Stimulated activated effector memory CD8-positive, alpha-beta T cell treated with anti-CD3 and anti-CD28 coated beads, Interleukin-12 subunit alpha, Interleukin-12 subunit beta, amount 100 ng/mL, for 72 hours (primary cell): ENCODE measurements at regions not wholly inside any gene's neighbourhood (a gene's known extent, or its start where the extent isn't known, plus 50 kb on each side); places are given as distances from the start of the nearest gene placed in this dataset.
"Not testable (repeated sequence)": the region's sequence is repeated elsewhere in the genome, so short reads cannot be mapped to it uniquely, and the experiment has no call there.

Source experiments
- ATAC-seq: fragments of 150-1000 bp; cut with Tn5 transposase; 2 replicates; pipeline ENCODE4 v1.10.0; 2021
- DNase-seq, 2 donors: peaks; one replicate each; pipeline ENCODE4 v3.0.0; 2021 to 2022; ENCODE audit warnings: low spot score in 2 of 2
- H3K27ac Mint-ChIP-seq: one replicate; pipeline ENCODE4 v1.8.0; 2022; ENCODE audit warnings: mild to moderate bottlenecking, mixed read lengths
- H3K36me3 Mint-ChIP-seq: one replicate; pipeline ENCODE4 v1.8.0; 2022; ENCODE audit warnings: mild to moderate bottlenecking, mixed read lengths
- H3K4me1 Mint-ChIP-seq: one replicate; pipeline ENCODE4 v1.8.0; 2022; ENCODE audit warnings: mixed read lengths
- H3K4me3 Mint-ChIP-seq: one replicate; pipeline ENCODE4 v1.8.0; 2022; ENCODE audit warnings: mild to moderate bottlenecking, mixed read lengths
- H3K9me3 Mint-ChIP-seq: one replicate; pipeline ENCODE4 v1.8.0; 2022; ENCODE audit warnings: mixed read lengths

DNA sequence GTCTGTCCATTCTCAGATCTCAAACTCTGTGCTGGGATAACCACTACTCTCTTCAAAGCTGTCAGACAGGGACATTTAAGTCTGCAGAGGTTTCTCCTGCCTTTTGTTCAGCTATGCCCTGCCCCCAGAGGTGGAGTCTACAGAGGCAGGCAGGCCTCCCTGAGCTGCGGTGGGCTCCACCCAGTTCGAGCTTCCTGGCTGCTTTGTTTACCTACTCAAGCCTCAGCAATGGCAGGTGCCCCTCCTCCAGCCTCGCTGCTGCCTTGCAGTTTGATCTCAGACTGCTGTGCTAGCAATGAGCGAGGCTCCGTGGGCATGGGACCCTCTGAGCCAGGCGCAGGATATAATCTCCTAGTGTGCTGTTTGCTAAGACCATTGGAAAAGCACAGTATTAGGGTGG, 53.1 kb upstream of the HUNK start:
- not testable (repeated sequence) for H3K4me1 Mint-ChIP-seq, H3K27ac Mint-ChIP-seq, H3K9me3 Mint-ChIP-seq, ATAC-seq, DNase-seq, H3K4me3 Mint-ChIP-seq, H3K36me3 Mint-ChIP-seq

- not testable (repeated sequence) for H3K9me3 Mint-ChIP-seq, DNase-seq, H3K36me3 Mint-ChIP-seq, ATAC-seq, H3K4me1 Mint-ChIP-seq, H3K4me3 Mint-ChIP-seq, H3K27ac Mint-ChIP-seq
Observed at GRCh38 chr21:31814356-31814755, 58.5 kb upstream of the HUNK start.

- no peak overlapping the region for H3K4me3 Mint-ChIP-seq
- ATAC-seq (no peak), DNase-seq (no peak)
- H3K9me3 Mint-ChIP-seq = no peaks in the 10 kb centered on the region
- H3K36me3 Mint-ChIP-seq = no peaks in the 10 kb centered on the region
- H3K4me1 Mint-ChIP-seq = no peaks in the 10 kb centered on the region
- H3K27ac Mint-ChIP-seq = no peak overlapping the region
Observed at GRCh38 chr21:31813862-31814261, 59.0 kb upstream of the HUNK start.

DNA sequence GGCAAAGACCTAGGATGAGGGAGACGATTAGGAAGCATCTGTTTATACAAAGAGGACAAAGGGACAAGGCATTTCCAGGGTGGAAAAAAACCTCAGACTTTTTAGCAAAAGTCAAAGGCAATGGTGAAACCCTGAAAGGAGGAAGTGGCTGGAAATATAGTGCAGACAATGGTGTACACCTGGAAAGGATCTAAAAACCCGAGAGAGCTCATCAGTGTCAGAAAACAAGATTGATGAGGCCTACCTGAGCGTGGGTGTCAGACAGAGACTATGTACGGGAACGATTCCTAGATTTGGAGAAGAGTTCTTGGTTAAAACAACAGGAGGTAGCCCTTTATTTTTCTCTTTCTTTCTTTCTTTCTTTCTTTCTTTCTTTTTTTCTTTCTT, 68.8 kb upstream of the HUNK start:
- Mint-ChIP-seq H3K36me3 (no peaks in the 10 kb centered on the region), H3K27ac (no peak overlapping the region), H3K4me3 (no peak overlapping the region), H3K9me3 (no peaks in the 10 kb centered on the region), H3K4me1 (no peaks in the 10 kb centered on the region)
- DNase-seq = no peak
- no peak for ATAC-seq

- H3K9me3 Mint-ChIP-seq = no peaks in the 10 kb centered on the region
- H3K4me3 Mint-ChIP-seq = no peak overlapping the region
Observed at GRCh38 chr21:31803039-31804007, 69.5 kb upstream of the HUNK start.

DNA sequence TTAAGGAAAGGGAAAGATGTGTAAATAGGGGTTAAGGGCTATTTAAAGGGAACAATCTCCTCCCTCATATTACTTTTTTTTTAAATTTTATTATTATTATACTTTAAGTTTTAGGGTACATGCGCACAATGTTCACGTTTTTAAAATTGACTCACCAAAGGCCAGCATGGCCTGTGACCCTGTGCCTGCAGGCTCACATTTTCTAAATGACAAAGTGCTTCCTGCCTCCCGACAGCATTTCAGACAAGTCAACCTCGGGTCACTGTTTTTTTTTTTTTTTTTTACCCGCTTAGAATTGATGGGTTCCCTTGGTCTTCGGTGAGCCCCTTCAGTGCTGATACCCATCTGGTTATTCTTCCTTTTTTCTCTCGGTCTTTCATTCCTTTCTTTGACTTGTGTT, 70.4 kb upstream of the SCAF4 start:
- no peak for DNase-seq
- Mint-ChIP-seq H3K27ac (no peak overlapping the region), H3K36me3 (no peaks in the 10 kb centered on the region)

More at GRCh38 chr21:31803039-31804007, 69.5 kb upstream of the HUNK start:
- no peak for ATAC-seq
- no peak for DNase-seq
- Mint-ChIP-seq H3K36me3 (no peaks in the 10 kb centered on the region), H3K4me1 (no peaks in the 10 kb centered on the region), H3K27ac (no peak overlapping the region)

DNA sequence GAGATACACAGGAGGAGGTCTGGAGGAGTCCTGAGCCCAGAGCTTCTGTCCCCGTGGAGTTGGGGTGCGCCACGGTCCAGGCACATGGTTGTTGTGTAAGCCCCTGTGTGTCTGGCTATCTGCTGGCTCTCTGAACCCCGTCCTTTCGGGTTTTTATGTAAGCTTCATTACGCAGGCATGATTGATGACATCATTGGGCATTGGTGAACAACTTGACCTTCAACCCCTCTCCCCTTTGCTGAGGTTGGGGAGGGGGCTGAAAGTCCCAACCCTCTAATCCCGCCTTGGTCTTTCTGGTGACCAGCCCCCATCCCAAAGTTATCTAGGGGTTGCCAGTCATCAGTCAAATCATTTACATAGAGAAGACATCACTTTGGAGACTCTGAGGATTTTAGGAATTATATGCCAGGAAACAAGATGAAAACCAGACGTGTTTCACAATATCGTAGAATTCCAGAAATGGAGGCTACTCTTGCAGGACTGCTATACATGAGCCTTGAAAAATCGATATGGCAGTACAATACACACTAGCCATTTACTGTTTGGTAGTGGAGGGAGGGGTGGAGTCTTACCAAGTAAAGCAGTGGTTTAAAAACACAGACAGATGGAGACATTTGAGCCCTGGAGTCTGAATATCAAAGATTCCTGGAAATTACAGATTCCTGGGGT, 69.8 kb upstream of the SCAF4 start:
- H3K4me3 Mint-ChIP-seq = no peak overlapping the region
- DNase-seq = no peak
- no peak overlapping the region for H3K27ac Mint-ChIP-seq
- no peaks in the 10 kb centered on the region for H3K4me1 Mint-ChIP-seq
- no peaks in the 10 kb centered on the region for H3K9me3 Mint-ChIP-seq
- H3K36me3 Mint-ChIP-seq = no peaks in the 10 kb centered on the region
- no peak for ATAC-seq

More for the DNA sequence above, 70.4 kb upstream of the SCAF4 start:
- no peaks in the 10 kb centered on the region for H3K9me3 Mint-ChIP-seq
- ATAC-seq = no peak
- no peak overlapping the region for H3K4me3 Mint-ChIP-seq
- no peaks in the 10 kb centered on the region for H3K4me1 Mint-ChIP-seq

DNA sequence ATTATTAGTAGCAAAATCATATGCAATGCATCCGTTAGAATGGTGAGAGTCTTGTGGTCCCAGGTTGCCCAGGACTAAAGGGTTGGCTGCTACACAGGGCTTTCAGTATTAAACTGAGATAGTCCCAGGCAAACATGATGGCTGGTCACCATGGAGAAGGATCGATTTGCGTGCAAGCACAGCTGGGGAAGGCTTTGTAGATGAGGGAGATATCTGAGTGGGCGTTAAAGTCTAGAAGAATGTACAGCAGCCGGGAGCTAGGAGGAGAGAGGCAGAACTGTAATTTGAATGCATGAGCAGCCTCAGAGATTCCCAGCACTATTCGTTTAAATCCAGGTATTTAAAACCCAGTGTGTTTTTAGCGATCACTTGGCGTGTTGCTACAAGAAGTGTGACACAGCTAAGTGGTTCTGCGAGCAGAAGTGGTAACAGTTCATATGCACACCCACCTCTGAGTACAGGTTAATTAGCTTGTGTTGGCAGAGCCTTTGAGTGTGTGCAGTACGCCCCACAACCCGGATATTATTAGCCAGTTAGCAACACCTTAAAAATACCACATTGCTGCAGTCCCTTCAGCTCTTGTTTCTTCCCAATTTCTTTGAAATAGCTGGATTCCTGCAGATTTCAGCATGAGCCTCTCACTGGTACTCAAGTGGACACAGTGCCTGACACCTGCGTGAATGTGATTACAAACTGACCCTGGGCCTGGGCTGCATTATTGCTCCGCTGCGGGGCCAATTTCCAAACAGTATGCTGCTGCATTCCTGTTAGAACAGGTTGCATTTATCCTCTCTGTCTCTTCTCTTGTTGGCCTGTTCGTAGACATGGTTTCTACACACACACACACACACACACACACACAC, 67.2 kb upstream of the SCAF4 start:
- H3K9me3 Mint-ChIP-seq = no peaks in the 10 kb centered on the region
- H3K36me3 Mint-ChIP-seq = no peaks in the 10 kb centered on the region
- ATAC-seq = no peak
- H3K4me3 Mint-ChIP-seq = no peak overlapping the region
- no peaks in the 10 kb centered on the region for H3K4me1 Mint-ChIP-seq
- DNase-seq = no peak
- no peak overlapping the region for H3K27ac Mint-ChIP-seq

DNA sequence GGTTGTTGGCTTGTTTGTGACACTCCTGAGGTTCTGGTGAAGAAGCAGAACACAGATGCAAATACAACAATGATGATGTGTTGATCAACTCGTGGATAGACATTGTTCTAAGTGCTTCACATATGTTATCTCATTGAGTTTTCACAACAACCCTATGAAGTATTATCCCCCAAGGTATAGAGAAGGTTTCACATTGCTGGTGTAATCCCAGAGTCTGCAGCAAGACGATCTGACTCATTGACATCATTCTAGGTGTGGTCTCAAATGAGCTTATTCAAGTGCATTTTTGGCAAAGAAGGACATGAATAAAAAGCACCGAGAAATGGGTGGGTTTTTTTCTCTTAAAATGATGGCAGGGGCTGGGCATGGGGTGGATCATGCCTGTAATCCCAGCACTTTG, 64.1 kb upstream of the SCAF4 start:
- Mint-ChIP-seq H3K36me3 (no peaks in the 10 kb centered on the region), H3K27ac (no peak overlapping the region), H3K4me1 (no peaks in the 10 kb centered on the region), H3K9me3 (no peaks in the 10 kb centered on the region), H3K4me3 (no peak overlapping the region)
- no peak for ATAC-seq
- no peak for DNase-seq

DNA sequence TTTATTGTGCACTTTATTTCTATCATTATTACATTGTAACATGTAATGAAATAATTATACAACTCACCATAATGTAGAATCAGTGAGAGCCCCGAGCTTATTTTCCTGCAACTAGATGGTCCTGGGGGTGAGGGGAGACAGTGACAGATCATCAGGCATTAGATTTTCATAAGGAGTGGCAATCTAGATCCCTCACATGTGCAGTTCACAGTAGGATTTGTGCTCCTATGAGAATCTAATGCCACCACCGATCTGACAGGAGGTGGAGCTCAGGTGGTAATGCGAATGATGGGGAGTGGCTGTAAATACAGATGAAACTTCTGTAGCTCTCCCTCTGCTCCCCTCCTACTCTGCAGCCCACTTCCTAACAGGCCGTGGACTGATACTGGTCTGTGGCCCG, 58.5 kb upstream of the SCAF4 start:
- not testable (repeated sequence) for DNase-seq, H3K9me3 Mint-ChIP-seq, H3K27ac Mint-ChIP-seq, ATAC-seq, H3K4me3 Mint-ChIP-seq, H3K36me3 Mint-ChIP-seq
- peaks cover 10% of the 10 kb centered on the region for H3K4me1 Mint-ChIP-seq

DNA sequence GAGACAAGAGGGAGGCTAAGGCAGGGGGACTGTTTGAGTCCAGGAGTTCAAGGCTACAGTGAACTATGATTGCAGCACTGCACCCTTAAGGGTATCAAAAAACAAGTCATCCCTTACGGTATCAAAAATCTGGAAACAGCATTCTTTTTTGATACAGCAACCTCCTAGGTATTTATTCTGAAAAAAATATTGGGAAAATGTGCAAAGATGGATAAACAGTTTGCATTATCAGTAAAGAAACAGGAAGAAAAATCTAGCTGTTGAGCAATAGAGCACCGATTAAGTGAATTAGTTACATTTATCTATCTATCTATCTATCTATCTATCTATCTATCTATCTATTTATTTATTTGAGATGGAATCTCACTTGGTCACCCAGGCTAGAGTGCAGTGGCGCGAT, 56.7 kb upstream of the SCAF4 start:
- H3K27ac Mint-ChIP-seq = no peak overlapping the region
- H3K4me3 Mint-ChIP-seq = no peak overlapping the region
- DNase-seq (no peak), ATAC-seq (no peak)
- peaks cover 10% of the 10 kb centered on the region for H3K4me1 Mint-ChIP-seq
- H3K36me3 Mint-ChIP-seq = peaks cover 6% of the 10 kb centered on the region
- peaks cover 3% of the 10 kb centered on the region for H3K9me3 Mint-ChIP-seq

DNA sequence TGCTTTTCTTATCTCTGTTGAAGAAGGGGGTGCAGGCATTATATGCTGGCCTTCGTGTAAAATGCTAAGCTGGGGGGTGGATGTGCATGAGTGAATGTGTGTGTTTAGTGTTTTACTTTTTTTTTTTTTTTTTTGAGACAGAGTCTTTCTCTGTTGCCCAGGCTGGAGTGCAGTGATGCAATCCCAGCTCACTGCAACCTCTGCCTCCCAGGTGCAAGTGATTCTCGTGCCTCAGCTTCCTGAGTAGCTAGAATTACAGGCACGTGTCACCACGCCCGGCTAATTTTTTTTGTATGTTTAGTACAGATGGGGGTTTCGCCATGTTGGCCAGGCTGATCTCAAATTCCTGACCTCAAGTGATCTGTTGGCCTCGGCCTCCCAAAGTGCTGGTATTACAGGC, 55.8 kb upstream of the SCAF4 start:
- H3K9me3 Mint-ChIP-seq, DNase-seq, H3K27ac Mint-ChIP-seq, H3K4me3 Mint-ChIP-seq, ATAC-seq, H3K36me3 Mint-ChIP-seq: not testable (repeated sequence)
- peaks cover 10% of the 10 kb centered on the region for H3K4me1 Mint-ChIP-seq

DNA sequence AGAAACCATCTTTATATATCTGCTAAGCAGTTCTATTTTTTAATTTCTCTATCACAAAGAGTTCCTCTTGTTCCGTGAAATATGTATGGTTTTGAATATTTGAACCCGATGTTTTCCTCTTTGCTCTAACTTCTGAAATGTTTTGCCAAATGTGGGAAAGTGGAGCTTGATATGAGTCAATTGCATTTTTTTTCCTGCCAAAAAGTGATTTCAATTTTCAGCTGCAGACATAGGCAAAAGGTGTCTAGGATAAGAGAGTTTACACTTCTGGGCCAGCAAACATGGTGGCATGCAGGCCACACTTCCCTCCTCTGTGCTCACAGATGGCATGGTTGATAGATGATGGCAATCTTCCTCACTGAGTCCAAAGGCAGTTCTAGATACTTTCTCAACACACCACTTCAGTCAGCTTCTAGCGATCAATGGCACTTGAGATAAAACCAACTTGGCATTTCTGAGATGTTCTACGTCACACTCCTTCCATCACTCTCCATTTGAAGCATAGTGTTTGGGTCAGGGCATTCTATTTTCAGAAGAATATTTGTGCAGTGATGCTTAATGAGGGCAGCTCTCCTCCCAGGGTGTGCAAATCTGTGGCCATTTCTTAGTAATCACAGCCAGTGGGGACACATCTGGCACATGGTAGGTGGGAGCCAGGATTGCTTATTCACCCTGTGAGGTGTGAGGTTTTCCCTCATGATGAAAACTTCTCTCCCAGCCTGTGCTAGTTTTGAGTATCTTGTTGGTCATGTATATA, 54.4 kb upstream of the SCAF4 start:
- Mint-ChIP-seq H3K4me1 (peaks cover 10% of the 10 kb centered on the region), H3K4me3 (no peak overlapping the region), H3K9me3 (peaks cover 3% of the 10 kb centered on the region), H3K27ac (no peak overlapping the region), H3K36me3 (peaks cover 6% of the 10 kb centered on the region)
- DNase-seq (no peak), ATAC-seq (no peak)

DNA sequence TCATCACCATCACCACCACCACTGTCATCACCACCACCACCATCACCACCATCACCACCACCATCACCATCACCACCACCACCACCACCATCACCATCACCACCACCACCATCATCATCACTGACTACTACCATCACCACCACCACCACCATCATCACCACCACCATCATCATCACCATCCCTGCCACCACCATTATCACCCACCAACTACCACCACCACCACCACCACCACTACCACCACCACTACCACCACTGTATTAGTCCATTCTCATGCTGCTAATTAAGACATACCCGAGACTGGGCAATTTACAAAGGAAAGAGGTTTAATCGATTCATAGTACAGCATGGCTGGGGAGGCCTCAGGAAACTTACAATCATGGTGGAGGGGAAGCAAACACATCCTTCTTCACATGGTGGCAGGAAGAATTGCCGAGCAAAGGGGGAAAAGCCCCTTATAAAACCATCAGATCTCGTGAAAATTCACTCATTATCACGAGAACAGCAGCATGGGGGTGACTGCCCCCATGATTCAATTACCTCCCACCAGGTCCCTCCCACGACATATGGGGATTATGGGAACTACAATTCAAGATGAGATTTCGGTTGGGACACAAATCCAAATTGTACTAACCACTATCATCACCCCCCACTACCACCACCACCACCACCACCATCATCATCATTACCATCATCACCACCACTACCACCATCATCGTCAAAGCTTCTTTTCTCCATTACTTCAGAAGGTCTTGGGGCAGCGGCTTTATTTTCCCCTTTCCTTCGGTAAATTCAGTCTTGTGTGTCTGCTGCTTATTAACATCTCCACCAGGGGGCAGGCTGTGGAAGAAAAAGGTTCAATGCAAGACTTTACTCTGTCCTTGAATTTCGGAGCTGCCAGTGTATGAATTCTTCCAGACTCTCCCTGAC, 53.6 kb upstream of the SCAF4 start:
- not testable (repeated sequence) for H3K27ac Mint-ChIP-seq, H3K9me3 Mint-ChIP-seq, H3K4me3 Mint-ChIP-seq, H3K36me3 Mint-ChIP-seq
- peaks cover 10% of the 10 kb centered on the region for H3K4me1 Mint-ChIP-seq
- ATAC-seq = peak; percentile 26
- DNase-seq = peak; percentile 12 to 58
